HCT116 (cell line): ENCODE measurements at regions not wholly inside any gene's neighbourhood (a gene's known extent, or its start where the extent isn't known, plus 50 kb on each side); places are given as distances from the start of the nearest gene placed in this dataset.

ENCODE experiments used
- ATAC-seq: fragments of 200-7000 bp; cut with Tn5 transposase; 2 replicates; pipeline ENCODE4 v1.9.1; 2020; ENCODE audit warnings: mild to moderate bottlenecking, moderate library complexity
- BruUV-seq: library from RNA; stranded (reverse); fragments of 400-500 nt; replicated peaks from 2 replicates; lab custom pipeline; 2021; lab: Mats Ljungman, UMichigan
- CTCF ChIA-PET: fragments of 300-600 bp; sonication (Branson Sonifier 250); formaldehyde crosslinking; loops from one replicate; lab custom pipeline; 2021; ENCODE audit warnings: antibody characterized with exemption; lab: Charles Lee
- POLR2A ChIA-PET: fragments of 300-600, 350-600 bp; sonication (Branson Sonifier 250); formaldehyde crosslinking; loops from one replicate; lab custom pipeline; 2021; ENCODE audit warnings: antibody characterized with exemption; lab: Charles Lee
- RAD21 ChIA-PET, 2 experiments: fragments of 300-600 bp; sonication (Branson Sonifier 250); formaldehyde crosslinking; loops; one replicate each; lab custom pipeline; 2023; ENCODE audit warnings: low total read pairs in 2 of 2; ENCODE audit not compliant: uncharacterized antibody in 2 of 2, unreplicated experiment in 2 of 2, low non-redundant PET in 1 of 2; lab: Charles Lee
- DNase-seq: peaks from one replicate; pipeline ENCODE4 v3.0.0-alpha.2; 2010; ENCODE audit warnings: low read depth, low spot score
- H2AFZ ChIP-seq: fragments of 200-600 bp; shearing (Covaris generic), sonication (generic); 2 replicates; pipeline ENCODE4 v1.6.1; 2017; ENCODE audit warnings: low read depth, mixed run types, mixed read lengths, antibody characterized with exemption, low read length; ENCODE audit not compliant: poor library complexity, severe bottlenecking
- H3K27ac ChIP-seq: 2 replicates; pipeline ENCODE4 v1.5.1; 2012; ENCODE audit warnings: low read depth, low read length
- H3K27me3 ChIP-seq: fragments of 200-600 bp; sonication (generic); 2 replicates; pipeline ENCODE4 v1.6.1; 2016; ENCODE audit warnings: mixed run types, low read length, mixed read lengths; ENCODE audit not compliant: insufficient read depth
- H3K36me3 ChIP-seq, 2 experiments: fragments of 200-500 bp in 1 of 2; fragments of 200-600 bp in 1 of 2; sonication (Bioruptor generic) in 1 of 2; sonication (generic) in 1 of 2; 2 replicates each; pipeline versions ENCODE4 v1.5.1 to v1.6.1; 2014 to 2016; ENCODE audit warnings: low read length in 2 of 2, inconsistent platforms in 1 of 2, mixed read lengths in 1 of 2, mixed run types in 1 of 2; ENCODE audit not compliant: insufficient read depth in 2 of 2, control insufficient read depth in 1 of 2
- H3K4me1 ChIP-seq, 2 experiments: fragments of 200-600 bp in 1 of 2; sonication (generic) in 1 of 2; 2 replicates each; pipeline versions ENCODE4 v1.5.1 to v1.6.1; 2012 to 2017; ENCODE audit warnings: low read length in 2 of 2, inconsistent platforms in 1 of 2, mild to moderate bottlenecking in 1 of 2, mixed read lengths in 1 of 2, mixed run types in 1 of 2, moderate library complexity in 1 of 2; ENCODE audit not compliant: insufficient read depth in 2 of 2, control insufficient read depth in 1 of 2
- H3K4me2 ChIP-seq: fragments of 200-600 bp; sonication (generic); 2 replicates; pipeline ENCODE4 v1.6.1; 2017; ENCODE audit warnings: mixed run types, low read length, mixed read lengths
- H3K4me3 ChIP-seq, 2 experiments: fragments of 200-600 bp in 1 of 2; sonication (generic) in 1 of 2; replicated peaks in 1 of 2; 2 replicates each; pipeline ENCODE4 v1.5.1; 2011 to 2016; ENCODE audit warnings: low read length in 2 of 2, control low read depth in 1 of 2, low read depth in 1 of 2, mild to moderate bottlenecking in 1 of 2, mixed read lengths in 1 of 2, mixed run types in 1 of 2
- H3K79me2 ChIP-seq: fragments of 200-600 bp; sonication (generic); 2 replicates; pipeline ENCODE4 v1.6.1; 2017; ENCODE audit warnings: mild to moderate bottlenecking, mixed run types, low read length, moderate library complexity, mixed read lengths; ENCODE audit not compliant: insufficient read depth
- H3K9ac ChIP-seq: fragments of 200-600 bp; sonication (generic); 2 replicates; pipeline ENCODE4 v1.6.1; 2016; ENCODE audit warnings: low read length, mixed read lengths
- H3K9me2 ChIP-seq: fragments of 200-600 bp; sonication (generic), shearing (Covaris generic); 2 replicates; pipeline ENCODE4 v1.6.1; 2017; ENCODE audit warnings: mixed run types, mild to moderate bottlenecking, moderate library complexity; ENCODE audit not compliant: insufficient read depth
- H3K9me3 ChIP-seq, 2 experiments: fragments of 200-500 bp in 1 of 2; fragments of 200-600 bp in 1 of 2; sonication (Bioruptor generic) in 1 of 2; sonication (generic) in 1 of 2; 2 replicates each; pipeline ENCODE4 v1.6.1; 2014 to 2017; ENCODE audit warnings: low read length in 2 of 2, mixed read lengths in 2 of 2, inconsistent platforms in 1 of 2, low read depth in 1 of 2, mild to moderate bottlenecking in 1 of 2, mixed run types in 1 of 2, moderate library complexity in 1 of 2; ENCODE audit not compliant: control insufficient read depth in 1 of 2, insufficient read depth in 1 of 2
- H4K20me1 ChIP-seq: fragments of 200-600 bp; sonication (generic), shearing (Covaris generic); 2 replicates; pipeline ENCODE4 v1.6.1; 2017; ENCODE audit warnings: mixed run types, mild to moderate bottlenecking, moderate library complexity; ENCODE audit not compliant: insufficient read depth
- ATF3 ChIP-seq: IDR thresholded peaks from 2 replicates; pipeline ENCODE4 v1.6.1; 2012
- CBX3 ChIP-seq: IDR thresholded peaks from 2 replicates; pipeline ENCODE4 v1.6.1; 2012; ENCODE audit warnings: low read depth
- EGR1 ChIP-seq: IDR thresholded peaks from 2 replicates; pipeline ENCODE4 v1.6.1; 2012; ENCODE audit warnings: low read depth
- EZH2 ChIP-seq: fragments of 200-600 bp; sonication (generic); IDR thresholded peaks from 2 replicates; pipeline ENCODE4 v1.6.1; 2017; ENCODE audit warnings: antibody characterized with exemption, mixed run types
- EZH2phosphoT487 ChIP-seq: fragments of 200-600 bp; IDR thresholded peaks from 2 replicates; pipeline ENCODE4 v1.6.1; 2018; ENCODE audit warnings: antibody characterized with exemption, borderline replicate concordance
- FOSL1 ChIP-seq: IDR thresholded peaks from 2 replicates; pipeline ENCODE4 v1.6.1; 2012; ENCODE audit warnings: low read depth
- MAX ChIP-seq: IDR thresholded peaks from 2 replicates; pipeline ENCODE4 v1.6.1; 2012
- POLR2AphosphoS5 ChIP-seq: IDR thresholded peaks from 2 replicates; pipeline ENCODE4 v1.6.1; 2011; ENCODE audit warnings: mild to moderate bottlenecking, low read depth, low read length, moderate library complexity
- RAD21 ChIP-seq: IDR thresholded peaks from 2 replicates; pipeline ENCODE4 v1.6.1; 2012; ENCODE audit warnings: low read depth, mild to moderate bottlenecking
- REST ChIP-seq: IDR thresholded peaks from 2 replicates; pipeline ENCODE4 v1.6.1; 2012; ENCODE audit warnings: low read depth
- SP1 ChIP-seq: IDR thresholded peaks from 2 replicates; pipeline ENCODE4 v1.6.1; 2012; ENCODE audit warnings: low read depth
- SRF ChIP-seq: IDR thresholded peaks from 2 replicates; pipeline ENCODE4 v1.6.1; 2012; ENCODE audit warnings: low read depth
- TCF7L2 ChIP-seq: IDR thresholded peaks from 2 replicates; pipeline ENCODE4 v1.7.0; 2011; ENCODE audit warnings: borderline replicate concordance, inconsistent platforms; ENCODE audit not compliant: insufficient read depth, insufficient read length; ENCODE audit errors: extremely low read depth
- YY1 ChIP-seq: IDR thresholded peaks from 2 replicates; pipeline ENCODE4 v1.6.1; 2011; ENCODE audit warnings: low read length, low read depth, moderate library complexity, mild to moderate bottlenecking; ENCODE audit not compliant: insufficient replicate concordance; ENCODE audit errors: extremely low read depth
- ZBTB33 ChIP-seq: IDR thresholded peaks from 2 replicates; pipeline ENCODE4 v1.6.1; 2011; ENCODE audit warnings: mild to moderate bottlenecking, low read length, moderate library complexity; ENCODE audit not compliant: insufficient replicate concordance; ENCODE audit errors: extremely low read depth
- ZFX ChIP-seq: fragments of 450-650 bp; IDR thresholded peaks from 2 replicates; pipeline ENCODE4 v1.6.1; 2017
- ZNF274 ChIP-seq: fragments of 200-500 bp; sonication (Bioruptor generic); IDR thresholded peaks from 2 replicates; pipeline ENCODE4 v1.6.1; 2014; ENCODE audit warnings: mild to moderate bottlenecking, low read depth, low read length, inconsistent platforms
- intact Hi-C: fragments of 100-400 bp; cut with micrococcal nuclease; formaldehyde crosslinking; loops from 2 replicates; pipeline ENCODE4 v1.10.0; 2022

- no peaks in the 10 kb centered on the region for H3K36me3 ChIP-seq
- ATAC-seq: no peak
- BruUV-seq: no TSS peak
- no peaks in the 10 kb centered on the region for H3K9me3 ChIP-seq
- H3K79me2 ChIP-seq: no peaks in the 10 kb centered on the region
- no peak overlapping the region for H3K4me2 ChIP-seq
- POLR2A ChIA-PET: no interaction called here
- H3K9me2 ChIP-seq: no peaks in the 10 kb centered on the region
- H2AFZ ChIP-seq: no peak overlapping the region
- no peaks in the 10 kb centered on the region for H3K4me1 ChIP-seq
- CTCF ChIA-PET: no interaction called here
- H3K9ac ChIP-seq: no peak overlapping the region
- intact Hi-C loops: loop anchor here (10.0 kb wide), 1 partner anchor 58 kb away; no protein-coding TSS in a partner anchor
- RAD21 ChIA-PET: no interaction called here
- H3K4me3 ChIP-seq: no peak overlapping the region
- no peak overlapping the region for H3K27ac ChIP-seq
- no peaks in the 10 kb centered on the region for H4K20me1 ChIP-seq
- TF ChIP-seq TCF7L2: no peak
- TF ChIP-seq YY1: no peak
- TF ChIP-seq REST: no peak
- no peak for TF ChIP-seq ZNF274
- TF ChIP-seq EZH2phosphoT487: no peak
- TF ChIP-seq CBX3: no peak
- TF ChIP-seq ZBTB33: no peak
- no peak for TF ChIP-seq ATF3
- no peak for TF ChIP-seq SRF
- TF ChIP-seq EZH2: no peak
- no peak for TF ChIP-seq SP1
- TF ChIP-seq ZFX: no peak
- no peak for TF ChIP-seq POLR2AphosphoS5
- TF ChIP-seq RAD21: no peak
- no peak for TF ChIP-seq FOSL1
- TF ChIP-seq MAX: no peak
- no peak for TF ChIP-seq EGR1
- DNase-seq: no peak
- peaks cover 34% of the 10 kb centered on the region for H3K27me3 ChIP-seq
These were observed 189.6 kb upstream of the RMP24 start for GRCh38 chr18:35782926-35783325.
